ENCODE measurements at regions not wholly inside any gene's neighbourhood (a gene's known extent, or its start where the extent isn't known, plus 50 kb on each side); places are given as distances from the start of the nearest gene placed in this dataset.
"Not testable (repeated sequence)": the region's sequence is repeated elsewhere in the genome, so short reads cannot be mapped to it uniquely, and the experiment has no call there.

DNA sequence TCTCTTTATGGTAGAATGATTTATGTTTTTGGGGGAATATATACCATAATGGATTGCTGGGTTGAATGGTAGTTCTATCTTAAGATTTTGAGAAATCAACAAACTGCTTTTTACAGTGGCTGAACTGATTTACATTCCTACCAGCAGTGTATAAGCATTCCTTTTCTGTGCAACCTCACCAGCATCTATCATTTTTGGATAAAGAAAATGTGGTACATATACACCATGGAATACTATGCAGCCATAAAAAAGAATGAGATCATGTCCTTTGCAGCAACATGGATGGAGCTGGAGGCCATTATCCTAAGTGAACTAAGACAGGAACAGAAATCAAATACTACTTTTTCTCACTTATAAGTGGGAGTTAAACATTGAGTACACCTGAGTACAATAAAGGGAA lies 746.4 kb downstream of the MAT2B start:
- H2BK15ac ChIP-seq (ENCODE audit: low read depth, poor library complexity, severe bottlenecking); H3K27ac ChIP-seq (ENCODE audit: low read length, poor library complexity, severe bottlenecking); H3K9ac ChIP-seq (ENCODE audit: low read length); H3K36me3 ChIP-seq (ENCODE audit: control insufficient read depth in 1 of 2, insufficient read depth in 2 of 2, low read depth in 1 of 2, low read length in 2 of 2); H2AFZ ChIP-seq (ENCODE audit: low read depth, low read length); H3K9me3 ChIP-seq (ENCODE audit: control insufficient read depth, low read length); H3K27me3 ChIP-seq (ENCODE audit: control insufficient read depth in 1 of 2, insufficient read depth in 1 of 2, low read length in 2 of 2); H3K4me2 ChIP-seq (ENCODE audit: low read length, poor library complexity, severe bottlenecking); H2BK120ac ChIP-seq (ENCODE audit: low read depth, low read length); H3K79me1 ChIP-seq (replicated peaks; ENCODE audit: low read length, poor library complexity, severe bottlenecking); H4K8ac ChIP-seq (ENCODE audit: low read length); H2BK5ac ChIP-seq (ENCODE audit: low read depth, low read length, poor library complexity, severe bottlenecking); H3K18ac ChIP-seq (ENCODE audit: low read depth in 1 of 2, low read length in 2 of 2); DNase-seq; H2BK12ac ChIP-seq (ENCODE audit: low read length in 2 of 2); H2AK5ac ChIP-seq (ENCODE audit: low read length, severe bottlenecking); H3K4me3 ChIP-seq (ENCODE audit: insufficient read depth in 1 of 2, low read depth in 1 of 2, low read length in 2 of 2); H3K14ac ChIP-seq (ENCODE audit: low read length in 2 of 2); H3K4ac ChIP-seq (ENCODE audit: low read depth in 1 of 2, low read length in 2 of 2); H3K4me1 ChIP-seq (ENCODE audit: control insufficient read depth, insufficient read depth, low read depth, low read length); H3K23ac ChIP-seq (ENCODE audit: low read length in 2 of 2); H4K91ac ChIP-seq (ENCODE audit: low read length): not testable (repeated sequence)

DNA sequence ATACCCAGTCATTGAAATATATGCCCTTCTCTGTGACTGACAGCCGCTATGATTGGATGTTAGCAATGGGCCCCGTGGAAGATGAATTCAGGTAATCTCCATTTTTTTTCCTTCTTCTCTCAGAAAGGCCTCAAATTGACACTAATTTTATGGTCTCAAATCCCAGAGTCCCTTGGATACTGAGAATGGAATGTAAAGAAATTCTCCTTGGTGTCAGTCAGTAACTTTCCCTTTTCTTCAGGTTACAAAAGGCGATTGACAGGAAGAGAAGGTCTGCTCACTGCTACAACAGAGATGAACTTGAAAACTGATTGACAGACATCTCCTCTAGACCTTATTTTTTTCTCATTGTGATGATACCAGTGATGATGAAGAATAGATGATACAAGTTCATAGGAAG lies 748.3 kb downstream of the MAT2B start:
- H3K27ac ChIP-seq (ENCODE audit: low read length, poor library complexity, severe bottlenecking) = no peak overlapping the region
- no peaks in the 10 kb centered on the region for H3K27me3 ChIP-seq (ENCODE audit: control insufficient read depth in 1 of 2, insufficient read depth in 1 of 2, low read length in 2 of 2)
- DNase-seq = no peak
- H3K4me1 ChIP-seq (ENCODE audit: control insufficient read depth, insufficient read depth, low read depth, low read length) = no peaks in the 10 kb centered on the region
- H2AFZ ChIP-seq (ENCODE audit: low read depth, low read length) = no peak overlapping the region
- H4K91ac ChIP-seq (ENCODE audit: low read length) = no peak overlapping the region
- no peaks in the 10 kb centered on the region for H3K36me3 ChIP-seq (ENCODE audit: control insufficient read depth in 1 of 2, insufficient read depth in 2 of 2, low read depth in 1 of 2, low read length in 2 of 2)
- H2BK12ac ChIP-seq (ENCODE audit: low read length in 2 of 2) = no peak overlapping the region
- no peak overlapping the region for H3K14ac ChIP-seq (ENCODE audit: low read length in 2 of 2)
- H2AK5ac ChIP-seq (ENCODE audit: low read length, severe bottlenecking) = no peak overlapping the region
- no peak overlapping the region for H3K23ac ChIP-seq (ENCODE audit: low read length in 2 of 2)
- WGBS = 100% methylated on average over 2 of the region's 3 CpGs
- no peaks in the 10 kb centered on the region for H3K9me3 ChIP-seq (ENCODE audit: control insufficient read depth, low read length)
- no peak overlapping the region for H3K4ac ChIP-seq (ENCODE audit: low read depth in 1 of 2, low read length in 2 of 2)
- H2BK5ac ChIP-seq (ENCODE audit: low read depth, low read length, poor library complexity, severe bottlenecking) = no peak overlapping the region
- H3K9ac ChIP-seq (ENCODE audit: low read length) = no peak overlapping the region
- no peak overlapping the region for H2BK15ac ChIP-seq (ENCODE audit: low read depth, poor library complexity, severe bottlenecking)
- no peak overlapping the region for H2BK120ac ChIP-seq (ENCODE audit: low read depth, low read length)
- H3K79me1 ChIP-seq (replicated peaks; ENCODE audit: low read length, poor library complexity, severe bottlenecking) = no peaks in the 10 kb centered on the region
- no peak overlapping the region for H4K8ac ChIP-seq (ENCODE audit: low read length)
- H3K4me2 ChIP-seq (ENCODE audit: low read length, poor library complexity, severe bottlenecking) = no peak overlapping the region
- H3K4me3 ChIP-seq (ENCODE audit: insufficient read depth in 1 of 2, low read depth in 1 of 2, low read length in 2 of 2) = no peak overlapping the region
- no peak overlapping the region for H3K18ac ChIP-seq (ENCODE audit: low read depth in 1 of 2, low read length in 2 of 2)

DNA sequence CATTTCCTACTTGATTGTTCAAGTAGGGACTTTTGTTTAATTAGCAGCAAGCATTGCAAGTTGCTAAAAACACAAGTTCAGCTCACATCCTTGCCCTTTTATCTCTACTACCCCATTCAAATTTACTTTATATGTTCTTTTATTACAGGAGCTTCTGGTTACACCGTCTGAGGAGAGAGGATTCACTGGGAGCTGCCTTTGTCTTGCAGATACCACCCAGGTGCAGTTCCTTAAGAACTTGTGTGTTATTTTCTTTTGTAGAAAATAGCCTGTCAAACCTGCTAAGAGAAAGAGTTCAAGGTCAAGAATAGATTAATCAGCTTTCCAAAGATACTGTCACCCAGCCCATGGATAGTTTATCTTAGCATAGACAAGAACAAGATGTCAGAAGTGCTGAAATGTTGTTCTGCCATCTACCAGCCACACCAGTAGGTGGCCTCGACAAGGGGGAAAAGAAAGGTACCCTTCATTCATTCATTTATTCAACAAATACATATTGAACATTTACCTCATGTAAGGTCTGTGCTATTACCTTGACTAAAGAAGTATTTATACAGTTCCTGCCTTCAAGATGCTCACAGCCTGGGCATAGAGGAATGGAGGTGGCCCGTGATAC lies 750.3 kb downstream of the MAT2B start:
- no peak overlapping the region for H2BK12ac ChIP-seq (ENCODE audit: low read length in 2 of 2)
- no peak overlapping the region for H3K27ac ChIP-seq (ENCODE audit: low read length, poor library complexity, severe bottlenecking)
- no peak overlapping the region for H4K8ac ChIP-seq (ENCODE audit: low read length)
- H3K18ac ChIP-seq (ENCODE audit: low read depth in 1 of 2, low read length in 2 of 2) = no peak overlapping the region
- H3K14ac ChIP-seq (ENCODE audit: low read length in 2 of 2) = no peak overlapping the region
- no peak overlapping the region for H2BK15ac ChIP-seq (ENCODE audit: low read depth, poor library complexity, severe bottlenecking)
- H3K4me3 ChIP-seq (ENCODE audit: insufficient read depth in 1 of 2, low read depth in 1 of 2, low read length in 2 of 2) = no peak overlapping the region
- no peaks in the 10 kb centered on the region for H3K79me1 ChIP-seq (replicated peaks; ENCODE audit: low read length, poor library complexity, severe bottlenecking)
- no peak overlapping the region for H2BK120ac ChIP-seq (ENCODE audit: low read depth, low read length)
- no peaks in the 10 kb centered on the region for H3K4me1 ChIP-seq (ENCODE audit: control insufficient read depth, insufficient read depth, low read depth, low read length)
- no peak overlapping the region for H3K4ac ChIP-seq (ENCODE audit: low read depth in 1 of 2, low read length in 2 of 2)
- no peaks in the 10 kb centered on the region for H3K36me3 ChIP-seq (ENCODE audit: control insufficient read depth in 1 of 2, insufficient read depth in 2 of 2, low read depth in 1 of 2, low read length in 2 of 2)
- H4K91ac ChIP-seq (ENCODE audit: low read length) = no peak overlapping the region
- no peak overlapping the region for H2AK5ac ChIP-seq (ENCODE audit: low read length, severe bottlenecking)
- no peaks in the 10 kb centered on the region for H3K9me3 ChIP-seq (ENCODE audit: control insufficient read depth, low read length)
- H2AFZ ChIP-seq (ENCODE audit: low read depth, low read length) = no peak overlapping the region
- H3K23ac ChIP-seq (ENCODE audit: low read length in 2 of 2) = no peak overlapping the region
- no peaks in the 10 kb centered on the region for H3K27me3 ChIP-seq (ENCODE audit: control insufficient read depth in 1 of 2, insufficient read depth in 1 of 2, low read length in 2 of 2)
- no peak overlapping the region for H2BK5ac ChIP-seq (ENCODE audit: low read depth, low read length, poor library complexity, severe bottlenecking)
- H3K9ac ChIP-seq (ENCODE audit: low read length) = no peak overlapping the region
- H3K4me2 ChIP-seq (ENCODE audit: low read length, poor library complexity, severe bottlenecking) = no peak overlapping the region
- 68% methylated on average over 2 of the region's 3 CpGs for WGBS
- no peak for DNase-seq

DNA sequence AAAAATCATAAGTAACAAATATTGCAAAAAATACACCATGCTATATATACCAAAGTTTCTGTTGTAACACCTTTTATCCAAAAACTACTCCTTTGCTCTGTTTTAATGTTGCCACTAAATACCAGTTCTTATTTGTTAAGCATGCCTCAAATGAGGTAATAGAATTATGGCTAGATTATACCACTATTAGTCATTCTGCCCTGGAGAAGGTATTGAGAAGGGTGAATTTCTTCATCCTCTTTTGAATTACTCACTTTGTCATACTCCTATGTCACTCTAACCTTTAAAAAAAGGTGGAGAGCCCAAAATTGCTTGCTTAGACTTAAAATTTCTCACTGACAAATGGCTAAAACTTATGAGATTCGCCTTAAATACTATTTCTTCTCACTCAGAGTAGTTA lies 750.9 kb downstream of the MAT2B start:
- Histone ChIP-seq H3K14ac (ENCODE audit: low read length in 2 of 2) (no peak overlapping the region), H3K4me1 (ENCODE audit: control insufficient read depth, insufficient read depth, low read depth, low read length) (no peaks in the 10 kb centered on the region), H3K4ac (ENCODE audit: low read depth in 1 of 2, low read length in 2 of 2) (no peak overlapping the region), H3K36me3 (ENCODE audit: control insufficient read depth in 1 of 2, insufficient read depth in 2 of 2, low read depth in 1 of 2, low read length in 2 of 2) (no peaks in the 10 kb centered on the region), H2BK12ac (ENCODE audit: low read length in 2 of 2) (no peak overlapping the region), H4K91ac (ENCODE audit: low read length) (no peak overlapping the region), H3K27me3 (ENCODE audit: control insufficient read depth in 1 of 2, insufficient read depth in 1 of 2, low read length in 2 of 2) (no peaks in the 10 kb centered on the region), H2AFZ (ENCODE audit: low read depth, low read length) (no peak overlapping the region), H4K8ac (ENCODE audit: low read length) (no peak overlapping the region), H3K23ac (ENCODE audit: low read length in 2 of 2) (no peak overlapping the region), H2BK120ac (ENCODE audit: low read depth, low read length) (no peak overlapping the region), H3K18ac (ENCODE audit: low read depth in 1 of 2, low read length in 2 of 2) (no peak overlapping the region), H3K4me2 (ENCODE audit: low read length, poor library complexity, severe bottlenecking) (no peak overlapping the region), H3K4me3 (ENCODE audit: insufficient read depth in 1 of 2, low read depth in 1 of 2, low read length in 2 of 2) (no peak overlapping the region), H2AK5ac (ENCODE audit: low read length, severe bottlenecking) (no peak overlapping the region), H2BK5ac (ENCODE audit: low read depth, low read length, poor library complexity, severe bottlenecking) (no peak overlapping the region), H3K79me1 (replicated peaks; ENCODE audit: low read length, poor library complexity, severe bottlenecking) (no peaks in the 10 kb centered on the region), H2BK15ac (ENCODE audit: low read depth, poor library complexity, severe bottlenecking) (no peak overlapping the region), H3K9me3 (ENCODE audit: control insufficient read depth, low read length) (no peaks in the 10 kb centered on the region), H3K27ac (ENCODE audit: low read length, poor library complexity, severe bottlenecking) (no peak overlapping the region), H3K9ac (ENCODE audit: low read length) (no peak overlapping the region)
- DNase-seq = no peak
- 91% methylated on average over 1 of the region's 1 CpG for WGBS
